DMS114 treated with DMSO at 0.1 percent for 48 hours (cell line): ENCODE measurements at regions not wholly inside any gene's neighbourhood (a gene's known extent, or its start where the extent isn't known, plus 50 kb on each side); places are given as distances from the start of the nearest gene placed in this dataset.

ENCODE experiments used
- DNase-seq: peaks from one replicate; lab custom pipeline; 2025; ENCODE audit not compliant: unreplicated experiment; lab: John Stamatoyannopoulos, UW

DNA sequence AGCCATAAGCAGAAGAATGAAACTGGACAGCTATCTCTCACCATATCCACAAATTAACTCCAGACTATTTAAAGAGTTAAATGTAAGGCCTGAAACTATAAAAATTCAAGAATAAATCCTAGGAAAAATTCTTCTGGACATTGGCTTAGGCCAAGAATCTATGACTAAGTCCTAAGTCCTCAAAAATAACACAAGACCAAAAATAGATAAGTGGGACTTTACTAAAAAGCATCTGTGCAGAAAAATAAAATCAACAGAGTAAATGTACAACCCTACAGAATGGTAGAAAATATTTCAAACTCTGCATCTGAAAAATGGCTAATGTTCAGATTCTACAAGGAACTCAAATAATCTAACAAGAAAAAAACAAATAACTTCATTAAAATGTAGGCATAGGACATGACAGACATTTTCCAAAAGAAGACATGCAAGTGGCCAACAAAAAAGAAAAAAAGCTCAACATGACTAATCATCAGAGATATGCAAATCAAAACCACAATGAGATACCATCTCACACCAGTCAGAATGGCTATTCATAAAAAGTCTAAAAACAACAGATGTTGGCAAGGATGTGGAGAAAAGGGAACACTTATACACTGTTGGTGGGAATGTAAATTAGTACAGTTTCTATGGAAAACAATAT, 61.0 kb upstream of the PPFIA2 start:
- DNase-seq, result no peak

- no peak for DNase-seq
Measured at GRCh38 chr12:81815611-81816010, 56.5 kb upstream of the PPFIA2 start.

- DNase-seq, result no peak
Measured at GRCh38 chr12:81811778-81812125, 52.6 kb upstream of the PPFIA2 start.

DNA sequence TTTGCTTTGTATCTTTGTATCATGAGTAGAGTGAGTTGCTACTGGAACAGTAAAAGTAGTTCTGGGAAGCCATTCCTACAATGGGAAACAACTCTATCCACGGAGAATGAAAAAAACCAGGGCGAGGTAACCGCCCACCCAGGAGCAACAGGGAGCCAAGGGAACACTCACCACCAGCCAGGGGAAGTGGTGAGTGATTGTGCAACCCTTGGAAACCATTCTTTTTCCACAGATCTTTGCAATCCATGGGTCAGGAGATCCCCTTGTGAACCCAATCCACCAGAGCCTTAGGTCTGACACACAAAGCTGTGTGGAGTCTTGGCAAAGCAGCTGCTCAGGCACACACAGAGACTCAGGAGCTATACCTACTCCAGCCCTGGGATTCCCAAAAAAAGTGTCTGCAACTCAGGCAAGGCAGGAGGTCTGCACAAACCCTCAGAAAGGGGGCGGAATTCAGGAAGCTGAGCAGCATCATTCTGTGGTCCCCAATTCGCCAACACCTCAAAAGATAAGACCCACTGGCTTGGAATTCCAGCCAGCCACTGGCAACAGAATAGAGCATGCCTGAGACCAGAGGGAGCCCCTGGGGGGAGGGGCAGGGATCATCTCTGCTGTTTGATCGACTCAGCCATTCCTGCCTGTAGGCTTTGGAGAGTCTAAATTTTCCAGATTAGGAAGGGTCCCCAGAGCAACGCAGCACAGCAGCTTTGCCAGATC, 52.1 kb upstream of the PPFIA2 start:
- no peak for DNase-seq

DNA sequence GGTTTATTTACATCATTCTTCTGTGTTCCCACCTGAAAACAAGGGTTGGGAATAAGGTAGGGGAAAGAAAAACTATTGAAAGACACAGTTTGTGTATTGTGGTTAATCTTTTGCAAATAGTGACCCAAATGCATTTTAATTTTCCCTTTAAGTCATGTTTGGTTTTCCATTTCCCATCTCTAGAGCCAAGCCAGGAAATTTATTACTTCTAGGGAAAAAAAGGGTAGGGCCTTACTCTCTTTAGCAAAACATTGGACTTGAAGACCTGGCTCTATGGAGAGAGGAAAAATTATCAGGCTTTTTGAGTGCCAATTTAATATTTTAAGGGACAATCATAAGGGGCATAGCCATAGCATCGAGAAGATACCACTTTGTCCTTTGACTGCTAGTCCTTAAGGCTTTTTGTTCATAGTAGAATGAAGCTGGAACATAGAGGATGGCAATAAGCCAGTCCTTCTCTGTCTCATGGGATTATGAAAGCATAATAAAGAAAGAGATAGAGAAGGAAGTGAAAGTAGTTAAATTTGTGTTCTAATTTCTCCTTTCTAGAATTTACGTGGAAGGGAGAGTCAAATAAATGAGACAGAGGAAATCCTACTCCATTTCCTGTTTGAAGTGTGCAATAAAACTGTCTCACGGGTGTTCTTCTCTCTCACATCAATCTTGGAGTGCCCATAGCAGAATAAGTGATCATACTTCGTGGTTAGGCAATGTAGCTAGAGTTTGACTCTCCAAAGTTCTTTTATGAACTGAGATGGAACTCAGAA, 50.9 kb upstream of the PPFIA2 start:
- DNase-seq, result no peak

DNA sequence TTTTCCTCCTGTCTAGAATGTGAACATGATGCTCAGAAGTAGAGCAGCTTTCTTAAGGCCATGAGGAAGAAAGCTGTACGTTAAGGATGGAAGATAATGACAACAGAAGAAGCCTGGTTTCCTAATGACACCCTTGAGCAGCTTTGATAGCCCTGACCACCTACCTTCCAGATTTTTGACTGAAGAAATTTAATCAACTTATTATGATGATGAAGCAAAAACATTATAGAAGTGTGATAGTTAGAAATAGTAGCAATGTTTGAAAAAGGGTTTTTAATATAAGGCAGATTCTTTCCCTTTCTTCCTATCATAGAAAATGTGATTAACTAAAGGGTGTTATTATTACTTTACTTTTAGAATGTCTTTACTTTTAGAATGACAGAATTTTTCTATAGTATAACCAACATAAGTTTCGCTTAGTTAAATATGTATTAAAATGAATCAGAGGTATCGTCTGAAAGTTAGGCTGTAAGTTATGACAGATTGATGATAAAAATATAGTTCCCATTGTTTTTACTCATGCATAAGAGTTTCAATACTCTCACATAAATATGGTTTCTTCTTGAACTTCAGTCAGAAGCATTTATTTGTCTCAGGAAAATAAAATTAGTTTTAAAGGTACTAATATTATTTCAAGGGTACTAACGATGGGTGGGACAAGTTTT, 50.1 kb upstream of the PPFIA2 start:
- no peak for DNase-seq
